ENCODE measurements at regions not wholly inside any gene's neighbourhood (a gene's known extent, or its start where the extent isn't known, plus 50 kb on each side); places are given as distances from the start of the nearest gene placed in this dataset.

DNA sequence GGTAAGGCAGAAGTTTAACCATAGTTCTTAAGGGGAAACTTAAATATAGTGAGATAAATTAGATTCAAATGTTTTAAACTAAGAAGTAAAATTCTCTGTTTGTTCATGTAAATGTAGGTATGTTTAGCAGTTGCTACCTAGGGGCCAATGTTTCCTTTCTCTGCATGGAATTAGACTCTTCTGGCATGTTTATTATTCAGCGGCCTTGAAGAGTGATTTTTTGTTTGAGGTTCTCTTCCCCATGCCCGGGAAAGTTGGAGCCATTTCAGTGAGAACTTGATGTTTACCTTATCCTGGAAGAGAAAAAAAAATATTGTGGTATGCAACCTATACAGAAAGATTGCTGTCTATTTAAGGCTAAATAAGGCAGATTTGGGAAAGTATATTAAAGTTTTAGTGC, 492.9 kb downstream of the KLF5 start:
- intact Hi-C loops (cut with DNase I): no loop called here
- Histone ChIP-seq H3K4me1 (no peaks in the 10 kb centered on the region), H3K27ac (no peak overlapping the region), H3K4me3 (no peak overlapping the region), H3K27me3 (ENCODE audit: insufficient read depth in 3 of 3, low read length in 2 of 3) (no peaks in the 10 kb centered on the region), H3K9me3 (peaks cover 5% of the 10 kb centered on the region), H3K36me3 (ENCODE audit: insufficient read depth in 1 of 2, low read depth in 1 of 2) (no peaks in the 10 kb centered on the region)
- DNase-seq (no peak), ATAC-seq (no peak)
- WGBS, 3 donors: 85 to 86% (median 86%) methylated on average over 2 of the region's 2 CpGs
- TF ChIP-seq, protein P1, sequence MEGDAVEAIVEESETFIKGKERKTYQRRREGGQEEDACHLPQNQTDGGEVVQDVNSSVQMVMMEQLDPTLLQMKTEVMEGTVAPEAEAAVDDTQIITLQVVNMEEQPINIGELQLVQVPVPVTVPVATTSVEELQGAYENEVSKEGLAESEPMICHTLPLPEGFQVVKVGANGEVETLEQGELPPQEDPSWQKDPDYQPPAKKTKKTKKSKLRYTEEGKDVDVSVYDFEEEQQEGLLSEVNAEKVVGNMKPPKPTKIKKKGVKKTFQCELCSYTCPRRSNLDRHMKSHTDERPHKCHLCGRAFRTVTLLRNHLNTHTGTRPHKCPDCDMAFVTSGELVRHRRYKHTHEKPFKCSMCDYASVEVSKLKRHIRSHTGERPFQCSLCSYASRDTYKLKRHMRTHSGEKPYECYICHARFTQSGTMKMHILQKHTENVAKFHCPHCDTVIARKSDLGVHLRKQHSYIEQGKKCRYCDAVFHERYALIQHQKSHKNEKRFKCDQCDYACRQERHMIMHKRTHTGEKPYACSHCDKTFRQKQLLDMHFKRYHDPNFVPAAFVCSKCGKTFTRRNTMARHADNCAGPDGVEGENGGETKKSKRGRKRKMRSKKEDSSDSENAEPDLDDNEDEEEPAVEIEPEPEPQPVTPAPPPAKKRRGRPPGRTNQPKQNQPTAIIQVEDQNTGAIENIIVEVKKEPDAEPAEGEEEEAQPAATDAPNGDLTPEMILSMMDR (IDR thresholded peaks at IDR 0.05): no peak

DNA sequence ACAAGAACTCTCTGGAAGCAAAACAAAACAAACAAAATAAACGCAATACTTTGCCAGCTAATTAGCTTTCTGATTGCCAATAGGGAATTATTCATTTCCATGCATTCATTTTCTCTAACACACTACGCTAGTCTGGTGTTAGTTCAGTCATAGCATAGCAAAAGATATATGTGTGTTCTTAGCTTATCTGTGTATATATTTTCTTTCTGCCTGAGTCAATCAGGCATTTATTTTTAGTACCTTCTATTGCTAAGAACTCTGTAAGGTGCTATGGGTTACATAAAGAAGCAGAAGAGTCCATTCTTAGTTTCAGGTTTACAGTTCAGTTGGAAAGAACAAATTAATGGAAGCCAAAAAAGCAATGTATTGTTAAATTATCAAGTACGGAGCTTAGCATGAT, 490.9 kb downstream of the KLF5 start:
- Histone ChIP-seq H3K4me1 (no peaks in the 10 kb centered on the region), H3K4me3 (no peak overlapping the region), H3K27ac (no peak overlapping the region), H3K36me3 (ENCODE audit: insufficient read depth in 1 of 2, low read depth in 1 of 2) (no peaks in the 10 kb centered on the region), H3K27me3 (ENCODE audit: insufficient read depth in 3 of 3, low read length in 2 of 3) (no peaks in the 10 kb centered on the region), H3K9me3 (peaks cover 5% of the 10 kb centered on the region)
- ATAC-seq (no peak), DNase-seq (no peak)
- TF ChIP-seq, protein P1 (IDR thresholded peaks at IDR 0.05): no peak
- 80 to 81% (median 81%) methylated on average over 3 of the region's 3 CpGs for WGBS, 3 donors
- intact Hi-C loops (cut with DNase I): no loop called here

DNA sequence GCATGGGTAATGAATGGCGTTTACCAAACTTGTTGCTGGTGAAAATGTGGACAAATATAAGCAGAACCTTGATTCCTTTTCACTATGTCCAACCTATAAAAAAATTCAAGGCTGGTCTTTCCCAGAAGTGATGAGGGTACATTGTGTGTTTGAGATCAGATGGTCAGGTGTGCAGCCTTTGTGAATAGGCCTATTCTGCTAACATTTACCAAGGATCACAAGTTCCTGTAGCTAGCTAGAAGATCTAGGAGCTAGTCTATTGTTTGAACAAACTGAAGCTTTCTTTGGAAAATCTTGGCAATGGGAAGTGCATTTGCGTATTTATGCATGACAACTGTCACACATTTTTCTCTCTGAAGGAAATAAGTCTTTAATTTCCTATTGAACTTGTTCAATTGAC, 489.6 kb downstream of the KLF5 start:
- Histone ChIP-seq H3K36me3 (ENCODE audit: insufficient read depth in 1 of 2, low read depth in 1 of 2) (no peaks in the 10 kb centered on the region), H3K4me1 (no peaks in the 10 kb centered on the region), H3K4me3 (no peak overlapping the region), H3K27me3 (ENCODE audit: insufficient read depth in 3 of 3, low read length in 2 of 3) (no peaks in the 10 kb centered on the region), H3K9me3 (no peaks in the 10 kb centered on the region), H3K27ac (no peak overlapping the region)
- intact Hi-C loops (cut with DNase I): no loop called here
- TF ChIP-seq, protein P1 (IDR thresholded peaks at IDR 0.05): no peak
- 81 to 88% (median 84%) methylated on average over 2 of the region's 2 CpGs for WGBS, 3 donors
- ATAC-seq: no peak
- no peak for DNase-seq

DNA sequence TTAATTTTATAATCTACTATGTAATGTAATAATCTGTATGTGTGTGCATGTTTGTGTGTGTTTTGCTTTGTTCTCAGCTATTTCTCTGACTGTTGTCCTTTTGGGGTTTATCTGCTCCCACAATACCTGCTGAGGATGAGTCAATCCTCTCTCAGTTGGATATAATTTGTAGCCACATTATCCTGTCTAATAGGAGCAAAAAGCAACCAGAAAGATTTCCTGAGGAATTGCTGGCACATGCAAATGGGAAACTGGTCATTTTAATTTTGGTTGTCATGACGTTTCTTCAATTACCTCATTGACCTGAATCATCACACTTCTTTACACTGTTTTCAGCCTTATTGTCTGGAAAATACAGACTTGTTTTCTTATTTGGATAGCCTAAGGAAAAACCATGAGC, 488.4 kb downstream of the KLF5 start:
- WGBS, 3 donors: 38 to 55% (median 38%) methylated on average over 1 of the region's 1 CpG
- no peak for ATAC-seq
- no peaks in the 10 kb centered on the region for H3K4me1 ChIP-seq
- no peak for DNase-seq
- H3K27ac ChIP-seq: no peak overlapping the region
- intact Hi-C loops (cut with DNase I): no loop called here
- TF ChIP-seq, protein P1 (IDR thresholded peaks at IDR 0.05): no peak
- H3K9me3 ChIP-seq: no peaks in the 10 kb centered on the region
- no peaks in the 10 kb centered on the region for H3K36me3 ChIP-seq (ENCODE audit: insufficient read depth in 1 of 2, low read depth in 1 of 2)
- H3K27me3 ChIP-seq (ENCODE audit: insufficient read depth in 3 of 3, low read length in 2 of 3): no peaks in the 10 kb centered on the region
- no peak overlapping the region for H3K4me3 ChIP-seq

DNA sequence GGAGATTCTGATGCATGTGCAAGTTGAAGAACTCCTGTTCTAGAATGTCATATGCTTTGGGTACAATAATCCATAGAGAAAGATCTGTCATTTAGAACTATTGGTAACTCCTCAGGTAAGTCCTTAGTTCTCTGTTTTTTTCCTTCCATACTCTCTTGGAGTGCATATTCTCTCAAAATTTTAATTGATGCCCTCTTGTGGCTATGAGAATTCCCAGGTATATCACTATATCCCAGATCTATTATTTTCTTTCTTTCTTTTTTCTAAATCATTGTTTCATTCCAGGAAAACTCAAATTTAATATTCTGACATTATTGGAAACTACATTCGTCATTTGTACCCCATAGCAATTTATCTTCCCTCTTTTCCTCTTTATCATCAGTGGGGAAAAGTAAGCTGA, 485.4 kb downstream of the KLF5 start:
- no peak for ATAC-seq
- no peaks in the 10 kb centered on the region for H3K9me3 ChIP-seq
- no peaks in the 10 kb centered on the region for H3K36me3 ChIP-seq (ENCODE audit: insufficient read depth in 1 of 2, low read depth in 1 of 2)
- no peaks in the 10 kb centered on the region for H3K27me3 ChIP-seq (ENCODE audit: insufficient read depth in 3 of 3, low read length in 2 of 3)
- DNase-seq: no peak
- no peaks in the 10 kb centered on the region for H3K4me1 ChIP-seq
- WGBS, 3 donors: 88 to 89% (median 88%) methylated on average over 1 of the region's 1 CpG
- no peak overlapping the region for H3K4me3 ChIP-seq
- intact Hi-C loops (cut with DNase I): no loop called here
- H3K27ac ChIP-seq: no peak overlapping the region
- TF ChIP-seq, protein P1 (IDR thresholded peaks at IDR 0.05): no peak
